GM12891 (cell line): ENCODE measurements at regions not wholly inside any gene's neighbourhood (a gene's known extent, or its start where the extent isn't known, plus 50 kb on each side); places are given as distances from the start of the nearest gene placed in this dataset.

ENCODE experiments used
- POLR2A ChIP-seq: IDR thresholded peaks from 2 replicates; pipeline ENCODE4 v1.6.1; 2011; ENCODE audit warnings: low read depth, low read length, control low read depth
- POLR2AphosphoS5 ChIP-seq: IDR thresholded peaks from 2 replicates; pipeline ENCODE4 v1.6.1; 2011; ENCODE audit warnings: low read depth, low read length, control low read depth
- POU2F2 ChIP-seq: IDR thresholded peaks from 2 replicates; pipeline ENCODE4 v1.6.1; 2011; ENCODE audit warnings: low read depth, mild to moderate bottlenecking, control low read depth, low read length, moderate library complexity
- TAF1 ChIP-seq: IDR thresholded peaks from 2 replicates; pipeline ENCODE4 v1.6.1; 2011; ENCODE audit warnings: low read depth, low read length, control low read depth

DNA sequence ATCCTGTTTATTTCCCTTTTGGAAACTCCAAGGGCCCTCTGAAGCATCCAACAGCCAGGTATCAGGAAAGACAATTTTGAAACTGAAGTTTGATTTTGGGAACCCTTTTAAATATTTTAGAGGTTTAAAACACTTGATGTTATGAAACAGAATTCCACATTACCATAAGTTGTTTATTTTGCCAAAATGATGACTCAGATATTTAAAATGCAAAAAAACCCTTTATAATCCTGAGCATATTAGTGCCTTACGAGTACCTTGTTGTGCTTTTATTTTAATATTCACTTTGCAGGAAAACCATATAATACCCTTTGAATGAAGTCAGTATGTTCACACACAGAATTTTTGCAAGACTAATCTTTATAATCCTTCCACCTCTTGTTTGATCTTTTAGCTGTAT is 765.1 kb upstream of the CA10 start:
- TF ChIP-seq POLR2A (no peak), POLR2AphosphoS5 (no peak), POU2F2 (no peak), TAF1 (no peak)
